Stimulated activated memory B cell treated with anti-CD40 and anti-IgM and Interleukin-4, amounts not matched to agents 10 μg/mL and 1 μg/mL and 100 μg/mL, for 72 hours (primary cell): ENCODE measurements at regions not wholly inside any gene's neighbourhood (a gene's known extent, or its start where the extent isn't known, plus 50 kb on each side); places are given as distances from the start of the nearest gene placed in this dataset.
A peak's percentile ranks its signal among the peaks of the same experiment; 100 is the strongest.
"Not testable (repeated sequence)": the region's sequence is repeated elsewhere in the genome, so short reads cannot be mapped to it uniquely, and the experiment has no call there.

Experiments used
- ATAC-seq: fragments of 150-1000 bp; cut with Tn5 transposase; 2 replicates; pipeline ENCODE4 v1.10.0; 2021
- H3K27ac Mint-ChIP-seq: one replicate; pipeline ENCODE4 v1.8.0; 2022; ENCODE audit warnings: mild to moderate bottlenecking, mixed read lengths
- H3K27me3 Mint-ChIP-seq: one replicate; pipeline ENCODE4 v1.8.0; 2022; ENCODE audit warnings: mixed read lengths
- H3K36me3 Mint-ChIP-seq: one replicate; pipeline ENCODE4 v1.8.0; 2022; ENCODE audit warnings: mixed read lengths
- H3K4me1 Mint-ChIP-seq: one replicate; pipeline ENCODE4 v1.8.0; 2022; ENCODE audit warnings: mixed read lengths
- H3K4me3 Mint-ChIP-seq: one replicate; pipeline ENCODE4 v1.8.0; 2022; ENCODE audit warnings: mild to moderate bottlenecking, moderate library complexity, mixed read lengths
- H3K9me3 Mint-ChIP-seq: one replicate; pipeline ENCODE4 v1.8.0; 2022; ENCODE audit warnings: mixed read lengths

- not testable (repeated sequence) for H3K4me1 Mint-ChIP-seq, H3K4me3 Mint-ChIP-seq, H3K36me3 Mint-ChIP-seq, H3K27ac Mint-ChIP-seq, ATAC-seq
- Mint-ChIP-seq H3K27me3 (peaks cover 79% of the 10 kb centered on the region), H3K9me3 (peaks cover 12% of the 10 kb centered on the region)
Measured at GRCh38 chr7:149665618-149666017, 107.8 kb downstream of the ZNF467 start.

- no peaks in the 10 kb centered on the region for H3K36me3 Mint-ChIP-seq
- H3K9me3 Mint-ChIP-seq: peaks cover 15% of the 10 kb centered on the region
- no peak overlapping the region for H3K4me3 Mint-ChIP-seq
- H3K27ac Mint-ChIP-seq: no peak overlapping the region
- peaks cover 79% of the 10 kb centered on the region for H3K27me3 Mint-ChIP-seq
- no peak for ATAC-seq
- peaks cover 6% of the 10 kb centered on the region for H3K4me1 Mint-ChIP-seq
Measured at GRCh38 chr7:149664666-149665065, 108.7 kb downstream of the ZNF467 start.

GRCh38 chr7:149664176-149664575 is 109.2 kb downstream of the ZNF467 start:
- ATAC-seq: no peak
- Mint-ChIP-seq H3K36me3 (no peaks in the 10 kb centered on the region), H3K4me3 (no peak overlapping the region), H3K4me1 (peaks cover 3% of the 10 kb centered on the region), H3K27ac (no peak overlapping the region), H3K9me3 (peaks cover 15% of the 10 kb centered on the region), H3K27me3 (peaks cover 79% of the 10 kb centered on the region)

- H3K9me3 Mint-ChIP-seq: peaks cover 15% of the 10 kb centered on the region
- peaks cover 73% of the 10 kb centered on the region for H3K27me3 Mint-ChIP-seq
- no peaks in the 10 kb centered on the region for H3K36me3 Mint-ChIP-seq
- no peaks in the 10 kb centered on the region for H3K4me1 Mint-ChIP-seq
- no peak overlapping the region for H3K27ac Mint-ChIP-seq
- H3K4me3 Mint-ChIP-seq: no peak overlapping the region
- peak; percentile 57 for ATAC-seq
Measured at GRCh38 chr7:149662591-149663095, 110.7 kb downstream of the ZNF467 start.

GRCh38 chr7:149655784-149656183 is 117.6 kb downstream of the ZNF467 start:
- Mint-ChIP-seq H3K4me3 (no peak overlapping the region), H3K4me1 (no peaks in the 10 kb centered on the region), H3K9me3 (peaks cover 23% of the 10 kb centered on the region), H3K27me3 (peaks cover 46% of the 10 kb centered on the region), H3K36me3 (peaks cover 5% of the 10 kb centered on the region), H3K27ac (no peak overlapping the region)
- ATAC-seq: no peak

- H3K27ac Mint-ChIP-seq: no peak overlapping the region
- ATAC-seq: no peak
- H3K4me3 Mint-ChIP-seq: no peak overlapping the region
- H3K9me3 Mint-ChIP-seq: peaks cover 20% of the 10 kb centered on the region
- H3K4me1 Mint-ChIP-seq: no peaks in the 10 kb centered on the region
- peaks cover 5% of the 10 kb centered on the region for H3K36me3 Mint-ChIP-seq
- H3K27me3 Mint-ChIP-seq: peaks cover 42% of the 10 kb centered on the region
Measured at GRCh38 chr7:149654588-149654987, 118.8 kb downstream of the ZNF467 start.

GRCh38 chr7:149650190-149650589 is 123.2 kb downstream of the ZNF467 start:
- H3K4me1 Mint-ChIP-seq, H3K4me3 Mint-ChIP-seq, H3K36me3 Mint-ChIP-seq, H3K27ac Mint-ChIP-seq, ATAC-seq: not testable (repeated sequence)
- Mint-ChIP-seq H3K27me3 (peaks cover 64% of the 10 kb centered on the region), H3K9me3 (peaks cover 20% of the 10 kb centered on the region)

GRCh38 chr7:149644754-149645153 is 128.6 kb downstream of the ZNF467 start:
- Mint-ChIP-seq H3K4me1 (no peaks in the 10 kb centered on the region), H3K9me3 (no peaks in the 10 kb centered on the region), H3K27me3 (peaks cover 29% of the 10 kb centered on the region), H3K36me3 (no peaks in the 10 kb centered on the region), H3K27ac (no peak overlapping the region), H3K4me3 (no peak overlapping the region)
- ATAC-seq: no peak

- H3K27ac Mint-ChIP-seq: no peak overlapping the region
- ATAC-seq: no peak
- H3K4me3 Mint-ChIP-seq: no peak overlapping the region
- H3K4me1 Mint-ChIP-seq: no peaks in the 10 kb centered on the region
- no peaks in the 10 kb centered on the region for H3K9me3 Mint-ChIP-seq
- H3K27me3 Mint-ChIP-seq: peaks cover 27% of the 10 kb centered on the region
- H3K36me3 Mint-ChIP-seq: no peaks in the 10 kb centered on the region
Measured at GRCh38 chr7:149642589-149642988, 130.8 kb downstream of the ZNF467 start.

GRCh38 chr7:149638566-149639320 is 134.6 kb downstream of the ZNF467 start:
- Mint-ChIP-seq H3K4me3 (no peak overlapping the region), H3K36me3 (no peaks in the 10 kb centered on the region), H3K9me3 (no peaks in the 10 kb centered on the region), H3K4me1 (no peaks in the 10 kb centered on the region), H3K27ac (no peak overlapping the region), H3K27me3 (peaks cover 32% of the 10 kb centered on the region)
- ATAC-seq: no peak

GRCh38 chr7:149637911-149638565 is 135.3 kb downstream of the ZNF467 start:
- no peaks in the 10 kb centered on the region for H3K9me3 Mint-ChIP-seq
- ATAC-seq: no peak
- H3K27me3 Mint-ChIP-seq: peaks cover 32% of the 10 kb centered on the region
- no peak overlapping the region for H3K4me3 Mint-ChIP-seq
- no peaks in the 10 kb centered on the region for H3K4me1 Mint-ChIP-seq
- no peaks in the 10 kb centered on the region for H3K36me3 Mint-ChIP-seq
- no peak overlapping the region for H3K27ac Mint-ChIP-seq

GRCh38 chr7:149635561-149636329 is 137.6 kb downstream of the ZNF467 start:
- no peak overlapping the region for H3K4me3 Mint-ChIP-seq
- H3K27me3 Mint-ChIP-seq: peaks cover 32% of the 10 kb centered on the region
- H3K9me3 Mint-ChIP-seq: no peaks in the 10 kb centered on the region
- H3K4me1 Mint-ChIP-seq: no peaks in the 10 kb centered on the region
- H3K36me3 Mint-ChIP-seq: no peaks in the 10 kb centered on the region
- no peak overlapping the region for H3K27ac Mint-ChIP-seq
- no peak for ATAC-seq

GRCh38 chr7:149633976-149634945 is 136.7 kb upstream of the ZNF746 start:
- no peaks in the 10 kb centered on the region for H3K4me1 Mint-ChIP-seq
- H3K27me3 Mint-ChIP-seq: peaks cover 29% of the 10 kb centered on the region
- H3K27ac Mint-ChIP-seq: no peak overlapping the region
- H3K9me3 Mint-ChIP-seq: no peaks in the 10 kb centered on the region
- H3K4me3 Mint-ChIP-seq: no peak overlapping the region
- ATAC-seq: no peak
- no peaks in the 10 kb centered on the region for H3K36me3 Mint-ChIP-seq

GRCh38 chr7:149628361-149629149 is 130.9 kb upstream of the ZNF746 start:
- H3K4me1 Mint-ChIP-seq: peaks cover 11% of the 10 kb centered on the region
- not testable (repeated sequence) for ATAC-seq, H3K9me3 Mint-ChIP-seq

More at GRCh38 chr7:149628361-149629149, 130.9 kb upstream of the ZNF746 start:
- H3K36me3 Mint-ChIP-seq, H3K27ac Mint-ChIP-seq, H3K4me3 Mint-ChIP-seq: not testable (repeated sequence)
- peaks cover 18% of the 10 kb centered on the region for H3K27me3 Mint-ChIP-seq
